ENCODE measurements at regions not wholly inside any gene's neighbourhood (a gene's known extent, or its start where the extent isn't known, plus 50 kb on each side); places are given as distances from the start of the nearest gene placed in this dataset.
A peak's percentile ranks its signal among the peaks of the same experiment; 100 is the strongest.

- no peak overlapping the region for H3K27ac Mint-ChIP-seq
- no peaks in the 10 kb centered on the region for H3K27me3 Mint-ChIP-seq
- Histone ChIP-seq H3K36me3 (ENCODE audit: insufficient read depth, low read length) (no peaks in the 10 kb centered on the region), H3K9me3 (ENCODE audit: control insufficient read depth in 1 of 2, insufficient read depth in 1 of 2, low read length in 2 of 2) (peaks cover 0 to 5% of the 10 kb centered on the region in 2 experiments), H3K4me1 (ENCODE audit: insufficient read depth, low read length) (no peaks in the 10 kb centered on the region), H3K27me3 (ENCODE audit: control insufficient read depth in 1 of 2, insufficient read depth in 2 of 2, low read length in 2 of 2) (no peaks in the 10 kb centered on the region), H3K4me3 (ENCODE audit: low read length) (no peak overlapping the region), H3K27ac (ENCODE audit: low read depth in 1 of 2, low read length in 2 of 2) (no peak overlapping the region)
- H3K4me1 Mint-ChIP-seq (ENCODE audit: low read depth): no peaks in the 10 kb centered on the region
- ChIA-PET POLR2A (no interaction called here), CTCF (interaction anchor here (1.2 kb wide), 1 partner anchor 45 kb away, joined by 4 read pairs; no protein-coding TSS in a partner anchor)
- ATAC-seq (ENCODE audit: poor library complexity): no peak
- no peaks in the 10 kb centered on the region for H3K9me3 Mint-ChIP-seq
- no peak for DNase-seq
- H3K36me3 Mint-ChIP-seq (ENCODE audit: low read depth): no peaks in the 10 kb centered on the region
- no peak overlapping the region for H3K4me3 Mint-ChIP-seq
- intact Hi-C loops (cut with DNase I, micrococcal nuclease): no loop called here
- no peak for TF ChIP-seq CTCF (IDR thresholded peaks at IDR 0.05)
Observed at GRCh38 chr1:115183721-115184259, 94.5 kb upstream of the TSPAN2 start.

GRCh38 chr1:115183158-115183557 is 93.9 kb upstream of the TSPAN2 start:
- Histone ChIP-seq H3K36me3 (ENCODE audit: insufficient read depth, low read length) (no peaks in the 10 kb centered on the region), H3K9me3 (ENCODE audit: control insufficient read depth in 1 of 2, insufficient read depth in 1 of 2, low read length in 2 of 2) (peaks cover 0 to 5% of the 10 kb centered on the region in 2 experiments), H3K4me1 (ENCODE audit: insufficient read depth, low read length) (no peaks in the 10 kb centered on the region), H3K4me3 (ENCODE audit: low read length) (no peak overlapping the region), H3K27me3 (ENCODE audit: control insufficient read depth in 1 of 2, insufficient read depth in 2 of 2, low read length in 2 of 2) (no peaks in the 10 kb centered on the region), H3K27ac (ENCODE audit: low read depth in 1 of 2, low read length in 2 of 2) (no peak overlapping the region)
- intact Hi-C loops (cut with DNase I, micrococcal nuclease): no loop called here
- ChIA-PET CTCF (interaction anchor here (1.2 kb wide), 1 partner anchor 44 kb away, joined by 4 read pairs; no protein-coding TSS in a partner anchor), POLR2A (no interaction called here)
- ATAC-seq (ENCODE audit: poor library complexity) (no peak), DNase-seq (peak in 1 of 14 experiments; percentile 4)
- no peak overlapping the region for H3K27ac Mint-ChIP-seq
- H3K4me1 Mint-ChIP-seq (ENCODE audit: low read depth): no peaks in the 10 kb centered on the region
- no peak overlapping the region for H3K4me3 Mint-ChIP-seq
- H3K27me3 Mint-ChIP-seq: no peaks in the 10 kb centered on the region
- TF ChIP-seq CTCF (IDR thresholded peaks at IDR 0.05): no peak
- no peaks in the 10 kb centered on the region for H3K36me3 Mint-ChIP-seq (ENCODE audit: low read depth)
- no peaks in the 10 kb centered on the region for H3K9me3 Mint-ChIP-seq

- Mint-ChIP-seq H3K27ac (no peak overlapping the region), H3K27me3 (no peaks in the 10 kb centered on the region), H3K4me3 (no peak overlapping the region), H3K36me3 (ENCODE audit: low read depth) (no peaks in the 10 kb centered on the region), H3K9me3 (no peaks in the 10 kb centered on the region), H3K4me1 (ENCODE audit: low read depth) (no peaks in the 10 kb centered on the region)
- Histone ChIP-seq H3K9me3 (ENCODE audit: control insufficient read depth in 1 of 2, insufficient read depth in 1 of 2, low read length in 2 of 2) (peaks cover 0 to 5% of the 10 kb centered on the region in 2 experiments), H3K27me3 (ENCODE audit: control insufficient read depth in 1 of 2, insufficient read depth in 2 of 2, low read length in 2 of 2) (no peaks in the 10 kb centered on the region), H3K27ac (ENCODE audit: low read depth in 1 of 2, low read length in 2 of 2) (no peak overlapping the region), H3K36me3 (ENCODE audit: insufficient read depth, low read length) (no peaks in the 10 kb centered on the region), H3K4me3 (ENCODE audit: low read length) (no peak overlapping the region), H3K4me1 (ENCODE audit: insufficient read depth, low read length) (no peaks in the 10 kb centered on the region)
- POLR2A ChIA-PET: no interaction called here
- intact Hi-C loops (cut with DNase I, micrococcal nuclease): no loop called here
- ATAC-seq (ENCODE audit: poor library complexity) (no peak), DNase-seq (no peak)
- TF ChIP-seq CTCF (IDR thresholded peaks at IDR 0.05): no peak
- CTCF ChIA-PET: no interaction called here
Observed at GRCh38 chr1:115182012-115182715, 92.9 kb upstream of the TSPAN2 start.

Measured in CD4-positive, alpha-beta T cell (primary cell).